ENCODE measurements at regions not wholly inside any gene's neighbourhood (a gene's known extent, or its start where the extent isn't known, plus 50 kb on each side); places are given as distances from the start of the nearest gene placed in this dataset.
A peak's percentile ranks its signal among the peaks of the same experiment; 100 is the strongest.

DNA sequence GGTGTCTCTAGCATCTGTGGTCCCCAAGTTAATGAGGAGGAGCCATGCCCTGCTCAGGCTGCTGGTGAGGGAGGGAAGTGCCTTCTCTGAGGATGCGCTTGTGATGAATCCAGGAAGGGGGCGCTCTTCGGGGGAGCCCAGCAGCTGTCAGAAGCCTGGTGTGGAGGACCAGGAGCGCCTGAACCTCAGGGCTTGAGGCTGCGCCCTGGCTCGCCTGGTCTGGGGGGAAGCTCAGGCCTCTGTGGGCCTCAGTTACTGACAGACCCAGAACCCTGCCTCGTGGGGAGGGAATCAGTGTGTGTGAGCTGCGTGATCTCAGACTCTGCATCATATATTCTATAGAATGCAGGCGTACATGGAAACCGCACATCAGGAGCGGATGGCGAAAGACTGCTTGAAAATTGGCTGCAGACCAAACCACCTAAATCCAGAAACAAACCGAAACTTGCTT lies 126.1 kb downstream of the SEC14L1 start:
- Histone ChIP-seq H3K27me3 (ENCODE audit: control insufficient read depth, insufficient read depth, low read length) (no peaks in the 10 kb centered on the region), H3K36me3 (ENCODE audit: control insufficient read depth, insufficient read depth, low read length) (no peaks in the 10 kb centered on the region), H3K4me1 (ENCODE audit: control insufficient read depth, insufficient read depth, low read length) (no peaks in the 10 kb centered on the region), H3K9ac (ENCODE audit: low read length) (no peak overlapping the region), H3K9me3 (ENCODE audit: control insufficient read depth, low read length) (no peaks in the 10 kb centered on the region), H3K4me3 (ENCODE audit: low read length) (no peak overlapping the region)

DNA sequence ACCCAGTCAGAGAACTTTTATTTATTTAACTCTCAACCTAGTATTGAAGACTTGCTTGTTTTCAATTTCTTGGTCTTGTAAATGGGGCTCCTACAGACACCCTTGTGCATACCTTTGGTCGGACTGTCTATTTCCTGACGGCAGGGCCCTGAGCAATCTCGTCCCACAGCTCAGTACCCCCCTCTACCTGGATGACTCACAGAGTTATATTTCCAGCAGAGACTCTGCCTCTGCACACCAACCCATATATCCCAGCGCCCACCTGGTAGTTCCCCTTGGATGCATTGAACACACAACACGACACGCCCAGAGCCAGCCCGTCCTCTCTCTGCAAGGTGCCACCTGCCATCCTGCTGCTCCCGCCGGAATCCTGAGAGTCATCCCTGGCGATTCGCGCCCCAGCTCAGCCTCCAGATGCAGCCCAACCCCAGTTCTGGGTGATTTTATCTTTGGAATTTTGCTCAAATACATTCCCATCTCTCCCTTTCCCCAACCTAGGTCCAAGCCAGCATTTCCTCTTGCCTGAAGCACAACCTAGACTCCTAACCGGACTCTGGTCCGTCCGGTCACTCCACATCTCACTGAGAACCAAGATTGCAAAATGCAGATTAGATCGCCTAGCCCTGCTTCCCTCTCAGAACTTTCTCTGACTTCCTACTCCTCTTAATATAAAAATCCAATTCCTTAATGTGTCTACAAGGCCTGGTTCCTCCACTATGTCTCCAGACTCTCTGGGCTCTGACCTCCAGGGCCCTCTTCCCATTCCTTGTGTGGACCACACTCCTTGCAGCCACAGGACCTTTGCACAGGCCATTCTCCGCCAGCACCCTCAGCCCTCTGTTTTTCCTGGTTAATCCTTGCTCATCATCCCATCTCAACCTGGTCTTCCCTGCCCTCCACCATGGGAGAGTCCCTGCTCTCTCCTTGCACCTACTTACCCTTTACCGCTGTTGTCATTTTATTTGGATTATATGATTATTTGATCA lies 129.2 kb downstream of the SEC14L1 start:
- no peaks in the 10 kb centered on the region for H3K9me3 ChIP-seq (ENCODE audit: control insufficient read depth, low read length)
- no peak overlapping the region for H3K9ac ChIP-seq (ENCODE audit: low read length)
- no peaks in the 10 kb centered on the region for H3K4me1 ChIP-seq (ENCODE audit: control insufficient read depth, insufficient read depth, low read length)
- no peaks in the 10 kb centered on the region for H3K27me3 ChIP-seq (ENCODE audit: control insufficient read depth, insufficient read depth, low read length)
- no peaks in the 10 kb centered on the region for H3K36me3 ChIP-seq (ENCODE audit: control insufficient read depth, insufficient read depth, low read length)
- H3K4me3 ChIP-seq (ENCODE audit: low read length) = no peak overlapping the region

DNA sequence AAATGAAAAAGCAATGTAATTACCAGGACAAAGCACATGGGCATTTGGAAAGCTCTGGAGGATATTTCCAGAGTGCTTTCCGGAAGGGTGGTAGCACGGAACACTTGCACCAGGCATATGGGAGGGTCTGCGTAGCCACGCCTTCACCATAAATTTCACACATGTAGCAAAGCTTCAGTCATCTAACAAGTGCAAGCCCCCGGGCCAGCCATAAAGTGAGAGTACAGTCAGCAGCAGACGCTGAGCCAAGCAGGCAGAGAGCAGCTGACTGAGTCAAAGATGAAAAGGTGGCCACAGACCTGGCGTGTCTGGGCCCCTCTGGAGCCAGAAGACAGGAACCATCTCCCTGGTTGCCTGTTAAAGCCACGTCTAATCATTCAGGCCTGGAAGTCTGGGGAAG lies 130.6 kb downstream of the SEC14L1 start:
- Histone ChIP-seq H3K4me3 (ENCODE audit: low read length) (no peak overlapping the region), H3K27me3 (ENCODE audit: control insufficient read depth, insufficient read depth, low read length) (no peaks in the 10 kb centered on the region), H3K36me3 (ENCODE audit: control insufficient read depth, insufficient read depth, low read length) (no peaks in the 10 kb centered on the region), H3K4me1 (ENCODE audit: control insufficient read depth, insufficient read depth, low read length) (no peaks in the 10 kb centered on the region), H3K9me3 (ENCODE audit: control insufficient read depth, low read length) (no peaks in the 10 kb centered on the region), H3K9ac (ENCODE audit: low read length) (no peak overlapping the region)

DNA sequence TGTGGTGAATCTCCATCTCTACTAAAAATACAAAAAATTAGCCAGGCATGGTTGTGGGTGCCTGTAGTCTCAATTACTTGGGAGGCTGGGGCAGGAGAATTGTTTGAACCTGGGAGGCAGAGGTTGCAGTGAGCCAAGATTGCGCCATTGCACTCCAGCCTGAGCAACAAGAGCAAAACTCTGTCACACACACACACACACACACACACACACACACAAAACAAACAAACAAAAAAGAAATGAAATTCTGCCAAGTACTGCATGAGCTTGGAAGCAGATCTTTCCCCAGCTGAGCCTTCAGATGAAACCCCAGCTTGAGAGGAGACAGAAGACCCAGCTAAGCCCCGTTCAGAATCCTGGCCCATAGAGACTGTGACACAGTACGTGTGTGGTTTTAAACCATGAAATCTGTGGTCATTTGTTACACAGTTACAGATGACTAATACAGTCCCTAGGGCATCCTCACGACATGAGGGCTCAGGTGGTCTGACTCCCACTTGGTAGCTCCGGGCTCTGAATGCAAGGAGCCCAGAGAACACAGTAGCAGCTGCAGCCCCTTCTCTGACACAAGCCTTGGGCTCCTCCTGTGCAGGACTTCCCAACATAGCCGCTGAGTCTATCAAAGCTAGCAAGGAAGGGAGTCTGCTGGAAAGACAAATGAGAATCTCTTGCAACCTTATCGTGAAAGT lies 132.8 kb downstream of the SEC14L1 start:
- Histone ChIP-seq H3K36me3 (ENCODE audit: control insufficient read depth, insufficient read depth, low read length) (no peaks in the 10 kb centered on the region), H3K4me3 (ENCODE audit: low read length) (no peak overlapping the region), H3K27me3 (ENCODE audit: control insufficient read depth, insufficient read depth, low read length) (no peaks in the 10 kb centered on the region), H3K9ac (ENCODE audit: low read length) (no peak overlapping the region), H3K9me3 (ENCODE audit: control insufficient read depth, low read length) (no peaks in the 10 kb centered on the region), H3K4me1 (ENCODE audit: control insufficient read depth, insufficient read depth, low read length) (no peaks in the 10 kb centered on the region)

DNA sequence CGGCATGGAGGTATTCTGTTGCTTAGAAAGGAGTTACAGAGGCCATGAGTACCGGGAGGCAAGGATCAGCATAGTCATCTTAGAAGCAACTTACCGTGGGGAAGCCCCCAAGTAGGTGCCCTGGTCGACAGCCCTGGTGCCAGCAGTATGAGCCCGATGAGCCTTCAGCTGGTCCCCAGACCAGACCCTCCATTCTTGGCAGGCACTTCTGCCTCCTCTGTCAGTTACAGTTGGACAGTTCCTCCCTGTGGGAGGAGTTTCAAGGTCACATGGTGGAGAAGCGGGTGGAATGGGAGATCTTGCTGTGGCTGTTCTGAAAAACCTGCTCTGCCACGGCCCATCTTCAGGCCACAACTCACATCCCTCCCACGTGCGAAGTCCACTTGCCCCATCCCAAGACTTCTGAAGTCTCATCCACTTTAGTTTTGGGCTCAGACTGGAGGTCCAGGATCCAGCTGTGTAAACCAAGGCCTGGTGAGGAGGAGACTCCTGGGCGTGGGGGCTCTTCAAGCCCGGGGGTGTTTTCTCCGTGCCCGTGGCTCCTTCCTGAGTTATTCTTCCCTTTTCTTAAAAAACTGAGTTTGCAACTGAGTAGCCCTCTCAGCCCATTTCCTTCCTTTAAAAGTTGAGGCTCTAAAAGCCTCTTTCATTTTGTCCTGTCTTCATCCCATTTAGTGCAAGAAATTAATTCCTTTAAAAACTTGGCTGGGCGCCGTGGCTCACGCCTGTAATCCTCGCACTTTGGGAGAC lies 133.5 kb downstream of the SEC14L1 start:
- Histone ChIP-seq H3K36me3 (ENCODE audit: control insufficient read depth, insufficient read depth, low read length) (no peaks in the 10 kb centered on the region), H3K27me3 (ENCODE audit: control insufficient read depth, insufficient read depth, low read length) (no peaks in the 10 kb centered on the region), H3K9me3 (ENCODE audit: control insufficient read depth, low read length) (no peaks in the 10 kb centered on the region), H3K4me1 (ENCODE audit: control insufficient read depth, insufficient read depth, low read length) (peaks cover under 1% of the 10 kb centered on the region), H3K4me3 (ENCODE audit: low read length) (no peak overlapping the region), H3K9ac (ENCODE audit: low read length) (no peak overlapping the region)

DNA sequence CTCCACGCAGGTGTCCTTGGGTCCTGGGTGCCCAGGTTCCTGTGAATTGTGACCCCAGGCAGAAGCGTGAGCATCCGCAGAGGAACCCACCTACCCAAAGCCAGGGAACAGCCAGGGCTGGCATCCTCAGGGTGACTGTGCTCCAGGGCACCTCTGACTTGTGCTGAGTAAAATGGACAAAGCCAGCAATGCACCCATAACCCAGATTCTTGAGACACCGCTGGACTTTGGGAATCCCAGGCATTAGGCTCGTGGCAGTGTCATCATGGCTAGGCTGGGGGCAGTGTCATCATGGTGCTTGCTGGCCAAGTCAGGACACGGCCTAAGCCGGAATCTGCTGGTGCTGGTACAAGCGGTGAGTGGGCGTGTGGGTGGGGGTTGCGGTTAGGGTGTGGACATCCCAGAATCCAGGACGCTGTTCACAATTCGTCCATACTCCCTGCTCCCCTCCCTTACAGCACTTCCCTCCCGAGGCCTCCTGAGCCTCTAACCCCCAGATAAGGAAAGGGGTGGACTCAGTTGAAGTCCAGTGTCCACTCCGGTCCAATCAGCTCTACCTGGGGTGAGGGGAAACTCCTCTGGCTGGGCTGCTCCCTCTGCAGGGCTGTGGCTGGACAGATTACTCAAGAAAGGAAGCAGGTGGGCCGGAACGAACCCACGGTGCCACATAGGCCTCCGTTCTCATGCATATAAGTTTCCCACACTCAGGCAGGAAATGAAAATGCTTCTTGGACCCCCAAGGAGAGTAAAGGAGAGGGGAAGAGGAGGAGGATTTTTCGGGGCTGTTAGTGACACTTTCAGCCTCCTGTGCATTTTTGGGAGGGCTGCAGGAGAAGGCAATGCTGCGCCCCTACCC lies 138.9 kb downstream of the SEC14L1 start:
- Histone ChIP-seq H3K4me1 (ENCODE audit: control insufficient read depth, insufficient read depth, low read length) (peaks cover 30% of the 10 kb centered on the region), H3K27me3 (ENCODE audit: control insufficient read depth, insufficient read depth, low read length) (no peaks in the 10 kb centered on the region), H3K9ac (ENCODE audit: low read length) (peak overlapping the region; percentile 39), H3K36me3 (ENCODE audit: control insufficient read depth, insufficient read depth, low read length) (no peaks in the 10 kb centered on the region), H3K9me3 (ENCODE audit: control insufficient read depth, low read length) (no peaks in the 10 kb centered on the region), H3K4me3 (ENCODE audit: low read length) (peak overlapping the region; percentile 36)

DNA sequence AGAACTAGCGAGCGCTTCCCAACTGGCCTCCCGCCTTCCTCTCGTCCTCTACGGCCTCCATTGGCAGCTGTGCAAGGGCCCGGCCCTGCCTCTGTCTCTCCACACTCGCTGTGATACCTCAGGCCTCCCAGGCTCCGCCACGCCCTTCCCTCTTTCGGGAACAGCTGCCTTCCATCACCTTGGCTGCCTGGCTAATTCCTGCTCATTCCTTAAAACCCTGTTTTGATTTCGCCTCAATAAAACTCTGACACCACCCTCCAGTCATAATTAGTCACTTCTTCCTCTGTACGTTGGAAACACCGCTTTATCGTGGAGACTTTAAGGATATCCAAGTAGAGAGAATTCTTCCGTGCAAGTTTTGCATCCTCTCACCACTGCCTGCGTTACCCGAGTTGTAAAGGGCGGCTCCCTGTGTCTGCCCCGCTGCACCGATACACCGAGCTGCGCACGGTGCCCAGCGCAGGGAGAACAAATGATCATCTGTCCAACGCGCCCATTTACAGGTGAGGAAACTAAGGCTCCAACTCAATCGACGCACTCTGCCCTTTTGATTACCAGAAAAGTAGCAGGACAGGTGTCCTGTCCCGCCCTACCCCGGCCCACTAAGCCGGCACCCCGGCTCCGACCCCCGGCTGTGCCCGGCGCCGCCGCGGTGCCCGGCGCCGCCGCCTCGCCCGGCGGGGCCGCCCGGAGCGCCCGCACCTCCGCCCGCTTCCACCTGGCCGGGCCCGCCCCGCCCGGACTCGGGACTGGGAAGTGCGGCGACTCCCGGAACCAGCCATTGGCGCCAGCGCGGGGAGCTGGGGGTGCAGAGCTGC lies 139.7 kb downstream of the SEC14L1 start:
- Histone ChIP-seq H3K9ac (ENCODE audit: low read length) (peak overlapping the region; percentile 39), H3K36me3 (ENCODE audit: control insufficient read depth, insufficient read depth, low read length) (no peaks in the 10 kb centered on the region), H3K9me3 (ENCODE audit: control insufficient read depth, low read length) (no peaks in the 10 kb centered on the region), H3K4me3 (ENCODE audit: low read length) (peak overlapping the region; percentile 36), H3K4me1 (ENCODE audit: control insufficient read depth, insufficient read depth, low read length) (peaks cover 38% of the 10 kb centered on the region), H3K27me3 (ENCODE audit: control insufficient read depth, insufficient read depth, low read length) (no peaks in the 10 kb centered on the region)

DNA sequence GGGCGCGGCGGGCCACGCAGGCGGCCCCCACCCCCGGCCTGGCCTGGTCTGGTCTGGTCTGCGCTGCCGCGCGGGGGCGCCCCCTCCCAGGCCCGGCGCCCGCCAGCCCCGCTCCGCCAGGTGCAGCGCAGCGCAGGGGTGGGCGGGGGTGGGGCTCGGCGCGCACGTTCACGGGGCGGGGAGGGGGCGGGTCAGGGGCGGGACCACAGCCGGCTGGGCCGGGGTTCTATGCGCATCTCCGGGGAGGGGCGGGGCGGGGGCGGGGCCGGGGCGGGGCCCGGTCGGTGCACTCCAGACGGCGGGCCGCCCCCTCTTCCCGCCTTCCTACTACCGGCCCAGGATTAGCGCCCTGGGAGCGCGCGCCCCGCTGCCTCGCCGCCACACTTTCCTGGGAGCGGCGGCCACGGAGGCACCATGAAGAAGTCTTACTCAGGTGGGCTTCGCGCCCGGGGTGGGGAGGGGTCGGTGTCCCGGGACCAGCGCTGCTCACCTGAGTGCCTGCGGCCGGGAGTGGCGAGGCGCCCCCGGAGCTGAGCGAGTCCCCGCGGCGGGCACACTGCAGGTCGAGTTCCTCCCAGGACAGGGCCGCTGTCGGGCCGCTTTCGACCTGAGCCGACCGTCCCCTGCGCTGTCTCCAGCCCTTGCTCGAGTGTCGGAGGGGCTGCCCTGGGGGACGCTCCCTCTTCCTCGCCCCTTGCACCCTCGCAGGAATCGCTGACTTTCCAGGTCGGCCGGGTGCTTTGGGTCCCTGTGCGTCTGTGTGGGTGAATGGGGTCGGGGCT lies 140.5 kb downstream of the SEC14L1 start:
- Histone ChIP-seq H3K9ac (ENCODE audit: low read length) (peak overlapping the region; percentile 74), H3K4me3 (ENCODE audit: low read length) (peak overlapping the region; percentile 54), H3K4me1 (ENCODE audit: control insufficient read depth, insufficient read depth, low read length) (peaks cover 46% of the 10 kb centered on the region), H3K27me3 (ENCODE audit: control insufficient read depth, insufficient read depth, low read length) (no peaks in the 10 kb centered on the region), H3K36me3 (ENCODE audit: control insufficient read depth, insufficient read depth, low read length) (no peaks in the 10 kb centered on the region), H3K9me3 (ENCODE audit: control insufficient read depth, low read length) (no peaks in the 10 kb centered on the region)

DNA sequence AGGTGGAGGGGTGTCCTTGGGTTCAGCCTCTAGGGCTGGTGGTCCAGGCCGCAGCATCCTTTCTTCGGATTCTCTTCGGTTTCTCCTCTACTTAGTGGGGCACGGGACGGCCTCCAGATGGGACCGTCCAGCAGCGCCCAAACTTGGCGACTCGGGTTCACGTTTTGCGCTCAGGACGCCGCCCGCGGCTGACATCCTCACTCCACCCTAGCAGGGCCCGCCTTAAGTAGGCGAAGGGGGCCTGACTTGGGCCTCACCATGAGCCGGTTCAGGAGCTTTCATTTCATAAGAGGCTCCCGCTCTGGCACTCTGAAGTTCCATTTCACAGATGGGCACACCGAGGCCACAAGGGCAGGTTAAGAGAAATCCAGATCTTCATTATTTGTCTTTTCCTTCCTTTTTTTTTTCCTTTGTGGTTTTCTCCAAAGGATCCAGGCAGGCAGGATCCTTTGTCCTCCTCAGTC lies 141.2 kb downstream of the SEC14L1 start:
- Histone ChIP-seq H3K4me1 (ENCODE audit: control insufficient read depth, insufficient read depth, low read length) (peaks cover 52% of the 10 kb centered on the region), H3K36me3 (ENCODE audit: control insufficient read depth, insufficient read depth, low read length) (no peaks in the 10 kb centered on the region), H3K4me3 (ENCODE audit: low read length) (peak overlapping the region; percentile 54), H3K9me3 (ENCODE audit: control insufficient read depth, low read length) (no peaks in the 10 kb centered on the region), H3K9ac (ENCODE audit: low read length) (peak overlapping the region; percentile 74), H3K27me3 (ENCODE audit: control insufficient read depth, insufficient read depth, low read length) (no peaks in the 10 kb centered on the region)
